ENCODE measurements at regions not wholly inside any gene's neighbourhood (a gene's known extent, or its start where the extent isn't known, plus 50 kb on each side); places are given as distances from the start of the nearest gene placed in this dataset.

- no peak overlapping the region for H3K4me3 Mint-ChIP-seq
- no peaks in the 10 kb centered on the region for H3K4me1 ChIP-seq (ENCODE audit: insufficient read depth, low read length)
- POLR2A ChIA-PET, result no interaction called here
- intact Hi-C loops (cut with DNase I, micrococcal nuclease), result no loop called here
- ATAC-seq (ENCODE audit: poor library complexity), result no peak
- H3K27ac Mint-ChIP-seq, result no peak overlapping the region
- no peak overlapping the region for H3K4me3 ChIP-seq (ENCODE audit: low read length)
- no peaks in the 10 kb centered on the region for H3K9me3 Mint-ChIP-seq
- H3K9me3 ChIP-seq (ENCODE audit: control insufficient read depth in 1 of 2, insufficient read depth in 1 of 2, low read length in 2 of 2), result no peaks in the 10 kb centered on the region
- H3K36me3 ChIP-seq (ENCODE audit: insufficient read depth, low read length), result no peaks in the 10 kb centered on the region
- H3K27ac ChIP-seq (ENCODE audit: low read depth in 1 of 2, low read length in 2 of 2), result no peak overlapping the region
- no peak for DNase-seq
- CTCF ChIA-PET, result no interaction called here
- TF ChIP-seq CTCF (IDR thresholded peaks at IDR 0.05), result no peak
- peaks cover 22% of the 10 kb centered on the region for H3K27me3 Mint-ChIP-seq
- H3K36me3 Mint-ChIP-seq (ENCODE audit: low read depth), result no peaks in the 10 kb centered on the region
- H3K27me3 ChIP-seq (ENCODE audit: control insufficient read depth in 1 of 2, insufficient read depth in 2 of 2, low read length in 2 of 2), result peaks cover 0 to 3% of the 10 kb centered on the region in 2 experiments
- no peaks in the 10 kb centered on the region for H3K4me1 Mint-ChIP-seq (ENCODE audit: low read depth)
Measured at GRCh38 chr9:99287641-99288040, 65.6 kb downstream of the SEC61B start.

GRCh38 chr9:99288830-99289229 lies 66.7 kb downstream of the SEC61B start:
- peaks cover 0 to 7% of the 10 kb centered on the region in 2 experiments for H3K27me3 ChIP-seq (ENCODE audit: control insufficient read depth in 1 of 2, insufficient read depth in 2 of 2, low read length in 2 of 2)
- Mint-ChIP-seq H3K27ac (no peak overlapping the region), H3K36me3 (ENCODE audit: low read depth) (no peaks in the 10 kb centered on the region), H3K9me3 (no peaks in the 10 kb centered on the region), H3K27me3 (peaks cover 22% of the 10 kb centered on the region), H3K4me3 (no peak overlapping the region), H3K4me1 (ENCODE audit: low read depth) (no peaks in the 10 kb centered on the region)
- ATAC-seq (ENCODE audit: poor library complexity) (no peak), DNase-seq (no peak)
- TF ChIP-seq CTCF (IDR thresholded peaks at IDR 0.05), result no peak
- intact Hi-C loops (cut with DNase I, micrococcal nuclease), result no loop called here
- ChIA-PET POLR2A (no interaction called here), CTCF (no interaction called here)
- no peaks in the 10 kb centered on the region for H3K9me3 ChIP-seq (ENCODE audit: control insufficient read depth in 1 of 2, insufficient read depth in 1 of 2, low read length in 2 of 2)
- no peak overlapping the region for H3K4me3 ChIP-seq (ENCODE audit: low read length)
- no peaks in the 10 kb centered on the region for H3K36me3 ChIP-seq (ENCODE audit: insufficient read depth, low read length)
- H3K27ac ChIP-seq (ENCODE audit: low read depth in 1 of 2, low read length in 2 of 2), result no peak overlapping the region
- no peaks in the 10 kb centered on the region for H3K4me1 ChIP-seq (ENCODE audit: insufficient read depth, low read length)

- H3K27ac ChIP-seq (ENCODE audit: low read depth in 1 of 2, low read length in 2 of 2), result no peak overlapping the region
- H3K4me1 Mint-ChIP-seq (ENCODE audit: low read depth), result peaks cover 6% of the 10 kb centered on the region
- H3K36me3 Mint-ChIP-seq (ENCODE audit: low read depth), result no peaks in the 10 kb centered on the region
- H3K27me3 ChIP-seq (ENCODE audit: control insufficient read depth in 1 of 2, insufficient read depth in 2 of 2, low read length in 2 of 2), result peaks cover 0 to 4% of the 10 kb centered on the region in 2 experiments
- no peaks in the 10 kb centered on the region for H3K9me3 Mint-ChIP-seq
- POLR2A ChIA-PET, result no interaction called here
- intact Hi-C loops (cut with DNase I, micrococcal nuclease), result no loop called here
- TF ChIP-seq CTCF (IDR thresholded peaks at IDR 0.05), result no peak
- H3K4me1 ChIP-seq (ENCODE audit: insufficient read depth, low read length), result peaks cover 3% of the 10 kb centered on the region
- CTCF ChIA-PET, result interaction anchor here (0.6 kb wide), 1 partner anchor 914 kb away, joined by 3 read pairs; no protein-coding TSS in a partner anchor
- DNase-seq, result no peak
- no peak for ATAC-seq (ENCODE audit: poor library complexity)
- H3K27me3 Mint-ChIP-seq, result no peaks in the 10 kb centered on the region
- H3K9me3 ChIP-seq (ENCODE audit: control insufficient read depth in 1 of 2, insufficient read depth in 1 of 2, low read length in 2 of 2), result no peaks in the 10 kb centered on the region
- H3K4me3 Mint-ChIP-seq, result no peak overlapping the region
- H3K36me3 ChIP-seq (ENCODE audit: insufficient read depth, low read length), result no peaks in the 10 kb centered on the region
- no peak overlapping the region for H3K27ac Mint-ChIP-seq
- no peak overlapping the region for H3K4me3 ChIP-seq (ENCODE audit: low read length)
Measured at GRCh38 chr9:99294850-99295461, 72.9 kb downstream of the SEC61B start.

Data from CD4-positive, alpha-beta T cell (primary cell).